ENCODE measurements at regions not wholly inside any gene's neighbourhood (a gene's known extent, or its start where the extent isn't known, plus 50 kb on each side); places are given as distances from the start of the nearest gene placed in this dataset.

GRCh38 chr2:155633887-155634570 is 698.5 kb downstream of the NR4A2 start:
- Histone ChIP-seq H3K27me3 (ENCODE audit: control insufficient read depth, insufficient read depth, low read length) (no peaks in the 10 kb centered on the region), H3K4me1 (ENCODE audit: control insufficient read depth, insufficient read depth, low read length) (no peaks in the 10 kb centered on the region), H3K4me3 (ENCODE audit: low read length) (no peak overlapping the region), H3K36me3 (ENCODE audit: control insufficient read depth, insufficient read depth, low read length) (no peaks in the 10 kb centered on the region), H3K27ac (ENCODE audit: low read length) (no peak overlapping the region), H3K9me3 (replicated peaks; ENCODE audit: control insufficient read depth, low read depth, low read length) (no peaks in the 10 kb centered on the region)
- no CpG with 5 or more reads among the region's 4 CpGs for WGBS (ENCODE audit: insufficient coverage)
- peak; percentile 36 for DNase-seq

- Histone ChIP-seq H3K36me3 (ENCODE audit: control insufficient read depth, insufficient read depth, low read length) (no peaks in the 10 kb centered on the region), H3K27ac (ENCODE audit: low read length) (no peak overlapping the region), H3K4me3 (ENCODE audit: low read length) (no peak overlapping the region), H3K27me3 (ENCODE audit: control insufficient read depth, insufficient read depth, low read length) (no peaks in the 10 kb centered on the region), H3K9me3 (replicated peaks; ENCODE audit: control insufficient read depth, low read depth, low read length) (no peaks in the 10 kb centered on the region), H3K4me1 (ENCODE audit: control insufficient read depth, insufficient read depth, low read length) (no peaks in the 10 kb centered on the region)
- DNase-seq: no peak
- WGBS (ENCODE audit: insufficient coverage): 68% methylated on average over 2 of the region's 4 CpGs
Observed at GRCh38 chr2:155633060-155633839, 699.3 kb downstream of the NR4A2 start.

GRCh38 chr2:155630760-155631159 is 701.8 kb downstream of the NR4A2 start:
- WGBS (ENCODE audit: insufficient coverage): 75% methylated on average over 3 of the region's 5 CpGs
- H3K36me3 ChIP-seq (ENCODE audit: control insufficient read depth, insufficient read depth, low read length): no peaks in the 10 kb centered on the region
- no peaks in the 10 kb centered on the region for H3K9me3 ChIP-seq (replicated peaks; ENCODE audit: control insufficient read depth, low read depth, low read length)
- H3K27me3 ChIP-seq (ENCODE audit: control insufficient read depth, insufficient read depth, low read length): no peaks in the 10 kb centered on the region
- DNase-seq: peak; percentile 48
- H3K27ac ChIP-seq (ENCODE audit: low read length): no peak overlapping the region
- no peak overlapping the region for H3K4me3 ChIP-seq (ENCODE audit: low read length)
- H3K4me1 ChIP-seq (ENCODE audit: control insufficient read depth, insufficient read depth, low read length): no peaks in the 10 kb centered on the region

- DNase-seq: no peak
- no peaks in the 10 kb centered on the region for H3K9me3 ChIP-seq (replicated peaks; ENCODE audit: control insufficient read depth, low read depth, low read length)
- H3K27me3 ChIP-seq (ENCODE audit: control insufficient read depth, insufficient read depth, low read length): no peaks in the 10 kb centered on the region
- no peaks in the 10 kb centered on the region for H3K36me3 ChIP-seq (ENCODE audit: control insufficient read depth, insufficient read depth, low read length)
- no peaks in the 10 kb centered on the region for H3K4me1 ChIP-seq (ENCODE audit: control insufficient read depth, insufficient read depth, low read length)
- no CpG with 5 or more reads among the region's 1 CpG for WGBS (ENCODE audit: insufficient coverage)
- no peak overlapping the region for H3K27ac ChIP-seq (ENCODE audit: low read length)
- H3K4me3 ChIP-seq (ENCODE audit: low read length): no peak overlapping the region
Observed at GRCh38 chr2:155622443-155622842, 710.1 kb downstream of the NR4A2 start.

- no peak overlapping the region for H3K27ac ChIP-seq (ENCODE audit: low read length)
- DNase-seq: no peak
- H3K9me3 ChIP-seq (replicated peaks; ENCODE audit: control insufficient read depth, low read depth, low read length): peaks cover 4% of the 10 kb centered on the region
- no peaks in the 10 kb centered on the region for H3K27me3 ChIP-seq (ENCODE audit: control insufficient read depth, insufficient read depth, low read length)
- H3K4me3 ChIP-seq (ENCODE audit: low read length): no peak overlapping the region
- H3K4me1 ChIP-seq (ENCODE audit: control insufficient read depth, insufficient read depth, low read length): no peaks in the 10 kb centered on the region
- 75% methylated on average over 7 of the region's 10 CpGs for WGBS (ENCODE audit: insufficient coverage)
- H3K36me3 ChIP-seq (ENCODE audit: control insufficient read depth, insufficient read depth, low read length): no peaks in the 10 kb centered on the region
Observed at GRCh38 chr2:155600914-155601760, 731.4 kb downstream of the NR4A2 start.

- Histone ChIP-seq H3K27ac (ENCODE audit: low read length) (no peak overlapping the region), H3K36me3 (ENCODE audit: control insufficient read depth, insufficient read depth, low read length) (no peaks in the 10 kb centered on the region), H3K27me3 (ENCODE audit: control insufficient read depth, insufficient read depth, low read length) (no peaks in the 10 kb centered on the region), H3K4me1 (ENCODE audit: control insufficient read depth, insufficient read depth, low read length) (no peaks in the 10 kb centered on the region), H3K4me3 (ENCODE audit: low read length) (no peak overlapping the region), H3K9me3 (replicated peaks; ENCODE audit: control insufficient read depth, low read depth, low read length) (peaks cover 4% of the 10 kb centered on the region)
- DNase-seq: no peak
- 73% methylated on average over 8 of the region's 10 CpGs for WGBS (ENCODE audit: insufficient coverage)
Observed at GRCh38 chr2:155600296-155600695, 732.2 kb downstream of the NR4A2 start.

GRCh38 chr2:155599834-155600233 is 732.7 kb downstream of the NR4A2 start:
- 91% methylated on average over 4 of the region's 5 CpGs for WGBS (ENCODE audit: insufficient coverage)
- Histone ChIP-seq H3K27ac (ENCODE audit: low read length) (no peak overlapping the region), H3K4me1 (ENCODE audit: control insufficient read depth, insufficient read depth, low read length) (no peaks in the 10 kb centered on the region), H3K27me3 (ENCODE audit: control insufficient read depth, insufficient read depth, low read length) (no peaks in the 10 kb centered on the region), H3K9me3 (replicated peaks; ENCODE audit: control insufficient read depth, low read depth, low read length) (peaks cover 4% of the 10 kb centered on the region), H3K4me3 (ENCODE audit: low read length) (no peak overlapping the region), H3K36me3 (ENCODE audit: control insufficient read depth, insufficient read depth, low read length) (no peaks in the 10 kb centered on the region)
- DNase-seq: no peak

GRCh38 chr2:155583674-155584195 is 748.8 kb downstream of the NR4A2 start:
- H3K4me3 ChIP-seq (ENCODE audit: low read length): no peak overlapping the region

GRCh38 chr2:155574941-155575340 is 757.6 kb downstream of the NR4A2 start:
- Histone ChIP-seq H3K27me3 (ENCODE audit: control insufficient read depth, insufficient read depth, low read length) (no peaks in the 10 kb centered on the region), H3K27ac (ENCODE audit: low read length) (no peak overlapping the region), H3K4me3 (ENCODE audit: low read length) (no peak overlapping the region), H3K4me1 (ENCODE audit: control insufficient read depth, insufficient read depth, low read length) (no peaks in the 10 kb centered on the region), H3K9me3 (replicated peaks; ENCODE audit: control insufficient read depth, low read depth, low read length) (no peaks in the 10 kb centered on the region), H3K36me3 (ENCODE audit: control insufficient read depth, insufficient read depth, low read length) (no peaks in the 10 kb centered on the region)
- no peak for DNase-seq
- whole genome bisulfite sequencing (ENCODE audit: insufficient coverage): no CpG with 5 or more reads among the region's 1 CpG

More at GRCh38 chr2:155583674-155584195, 748.8 kb downstream of the NR4A2 start:
- Histone ChIP-seq H3K36me3 (ENCODE audit: control insufficient read depth, insufficient read depth, low read length) (no peaks in the 10 kb centered on the region), H3K27me3 (ENCODE audit: control insufficient read depth, insufficient read depth, low read length) (no peaks in the 10 kb centered on the region), H3K4me1 (ENCODE audit: control insufficient read depth, insufficient read depth, low read length) (no peaks in the 10 kb centered on the region), H3K27ac (ENCODE audit: low read length) (no peak overlapping the region), H3K9me3 (replicated peaks; ENCODE audit: control insufficient read depth, low read depth, low read length) (peaks cover 11% of the 10 kb centered on the region)
- WGBS (ENCODE audit: insufficient coverage): 50% methylated on average over 2 of the region's 2 CpGs
- no peak for DNase-seq

GRCh38 chr2:155547571-155547970 is 785.0 kb downstream of the NR4A2 start:
- Histone ChIP-seq H3K4me1 (ENCODE audit: control insufficient read depth, insufficient read depth, low read length) (no peaks in the 10 kb centered on the region), H3K27ac (ENCODE audit: low read length) (no peak overlapping the region), H3K9me3 (replicated peaks; ENCODE audit: control insufficient read depth, low read depth, low read length) (no peaks in the 10 kb centered on the region), H3K27me3 (ENCODE audit: control insufficient read depth, insufficient read depth, low read length) (no peaks in the 10 kb centered on the region), H3K36me3 (ENCODE audit: control insufficient read depth, insufficient read depth, low read length) (no peaks in the 10 kb centered on the region), H3K4me3 (ENCODE audit: low read length) (no peak overlapping the region)
- 67% methylated on average over 2 of the region's 3 CpGs for WGBS (ENCODE audit: insufficient coverage)
- DNase-seq: no peak
